Stimulated activated CD8-positive, alpha-beta memory T cell treated with anti-CD3 and anti-CD28 coated beads, Interleukin-15, amount 100 ng/mL, for 24 hours (primary cell): ENCODE measurements at regions not wholly inside any gene's neighbourhood (a gene's known extent, or its start where the extent isn't known, plus 50 kb on each side); places are given as distances from the start of the nearest gene placed in this dataset.
"Not testable (repeated sequence)": the region's sequence is repeated elsewhere in the genome, so short reads cannot be mapped to it uniquely, and the experiment has no call there.

Experiments used
- DNase-seq: peaks from one replicate; pipeline ENCODE4 v3.0.0-alpha.2; 2020; ENCODE audit warnings: low read depth

DNA sequence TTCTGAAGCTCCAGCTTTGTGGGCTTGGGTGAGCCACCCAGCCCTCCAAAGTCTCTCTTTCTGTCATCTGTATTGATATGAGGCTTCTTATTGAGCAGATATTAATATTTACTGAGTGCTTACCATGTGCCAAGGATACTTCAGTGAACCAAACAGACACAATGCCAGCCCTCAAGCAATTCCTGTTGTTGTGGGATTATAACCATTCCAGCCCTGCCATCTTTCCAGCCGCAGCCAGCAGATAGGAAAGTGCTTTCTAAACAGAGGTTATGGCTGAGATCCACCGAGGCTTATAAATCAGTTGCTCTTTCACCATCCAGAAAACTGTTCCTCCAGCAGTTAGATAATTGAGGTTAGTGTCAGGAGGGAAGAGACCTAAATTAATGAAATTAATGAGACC is 137.7 kb upstream of the ALDH1B1 start:
- no peak for DNase-seq

DNA sequence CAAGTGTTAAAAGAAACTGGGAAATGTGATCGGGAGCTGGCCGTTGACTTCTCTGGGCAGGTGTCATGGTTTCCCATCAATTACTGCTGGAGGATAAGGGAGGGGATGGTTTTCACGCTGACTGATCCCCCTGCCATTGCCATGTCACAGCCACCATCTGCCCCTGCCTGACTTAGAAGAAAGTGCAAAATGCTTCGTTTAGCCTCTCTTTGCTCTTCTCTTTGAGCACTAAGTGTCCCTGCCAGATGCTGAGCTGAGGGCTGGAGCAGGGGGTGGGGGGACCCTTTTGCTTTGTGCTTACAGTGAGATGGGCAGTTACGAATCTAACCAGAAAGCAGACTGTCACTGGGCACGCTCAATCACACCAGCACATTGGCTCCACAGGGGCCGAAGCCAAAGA is 138.4 kb upstream of the ALDH1B1 start:
- DNase-seq, result no peak

- no peak for DNase-seq
Observed at GRCh38 chr9:38253200-38253599, 139.3 kb upstream of the ALDH1B1 start.

DNA sequence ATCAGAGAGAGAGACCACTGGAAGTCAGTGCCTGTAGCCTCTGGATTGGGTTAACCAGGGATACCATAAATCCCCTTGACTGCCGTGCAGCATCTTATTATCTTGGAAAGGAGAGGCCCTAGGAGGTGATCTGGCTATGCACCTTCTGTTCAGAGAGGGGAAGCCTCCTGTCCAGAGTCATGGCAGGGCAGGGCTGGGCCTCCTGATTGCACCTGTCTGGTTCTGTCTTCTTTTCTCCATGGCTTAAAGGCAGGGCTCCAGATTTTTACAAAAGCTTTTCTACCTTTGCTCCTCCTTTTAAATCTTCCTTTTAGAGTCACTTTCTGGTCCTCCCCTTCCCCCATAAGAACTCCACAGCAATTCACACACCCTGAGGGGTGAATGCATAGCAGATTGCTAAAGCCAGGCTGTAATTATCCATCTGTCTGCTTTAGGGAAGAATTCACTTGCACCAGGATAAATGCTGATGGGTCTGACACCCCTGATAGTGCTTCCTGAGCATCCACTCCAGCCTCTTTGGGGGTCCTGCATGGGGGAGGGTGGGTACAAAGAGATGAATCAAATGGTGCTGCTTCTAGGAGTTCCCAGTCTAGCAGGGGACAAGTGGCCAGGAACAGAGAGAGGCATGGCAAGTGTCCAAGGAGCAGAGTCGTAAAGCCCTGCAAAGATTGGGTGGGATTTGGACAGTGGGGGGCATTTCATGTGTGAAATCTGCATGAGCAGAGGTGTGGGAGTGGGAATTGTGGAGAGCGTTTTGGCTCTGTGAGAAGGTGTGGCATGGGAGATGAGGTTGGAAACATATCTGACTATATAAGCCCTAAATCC is 141.3 kb upstream of the ALDH1B1 start:
- DNase-seq, result no peak

DNA sequence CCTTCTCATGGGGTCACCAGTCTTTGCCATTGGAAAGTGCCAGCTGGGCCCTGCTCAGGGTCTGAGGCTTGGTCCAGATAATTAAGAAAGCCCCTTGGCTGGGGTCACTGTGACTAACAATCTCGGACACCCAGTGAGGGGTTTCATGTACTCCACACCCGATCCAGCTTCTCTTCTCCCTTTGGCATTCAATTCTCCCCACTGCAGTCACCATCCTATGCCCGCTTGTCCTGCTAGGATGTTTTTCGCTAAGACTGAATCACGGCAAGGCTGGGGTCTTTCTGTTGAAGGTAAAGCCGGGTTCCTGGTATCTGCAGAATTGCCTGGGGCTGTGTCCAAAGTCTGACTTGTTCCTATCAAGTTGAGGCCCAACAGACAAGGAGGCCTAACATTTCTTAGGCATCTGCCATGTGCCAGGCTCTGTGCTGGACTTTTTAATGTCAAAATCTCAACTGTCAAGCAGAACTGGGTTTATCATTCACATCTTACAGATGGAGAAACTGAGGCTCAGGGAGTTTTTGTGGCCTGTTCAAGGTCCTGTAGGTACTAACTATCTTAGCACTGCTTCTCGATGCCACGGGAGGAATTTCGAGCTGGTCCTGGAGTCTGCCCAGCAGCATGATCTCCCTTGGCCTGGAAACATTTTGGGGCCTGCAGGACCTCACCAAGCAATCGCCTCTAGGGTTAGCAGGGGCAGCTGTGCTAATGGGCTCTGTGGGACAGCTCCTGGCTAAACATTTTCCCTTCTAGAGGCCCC is 142.0 kb upstream of the ALDH1B1 start:
- no peak for DNase-seq

DNA sequence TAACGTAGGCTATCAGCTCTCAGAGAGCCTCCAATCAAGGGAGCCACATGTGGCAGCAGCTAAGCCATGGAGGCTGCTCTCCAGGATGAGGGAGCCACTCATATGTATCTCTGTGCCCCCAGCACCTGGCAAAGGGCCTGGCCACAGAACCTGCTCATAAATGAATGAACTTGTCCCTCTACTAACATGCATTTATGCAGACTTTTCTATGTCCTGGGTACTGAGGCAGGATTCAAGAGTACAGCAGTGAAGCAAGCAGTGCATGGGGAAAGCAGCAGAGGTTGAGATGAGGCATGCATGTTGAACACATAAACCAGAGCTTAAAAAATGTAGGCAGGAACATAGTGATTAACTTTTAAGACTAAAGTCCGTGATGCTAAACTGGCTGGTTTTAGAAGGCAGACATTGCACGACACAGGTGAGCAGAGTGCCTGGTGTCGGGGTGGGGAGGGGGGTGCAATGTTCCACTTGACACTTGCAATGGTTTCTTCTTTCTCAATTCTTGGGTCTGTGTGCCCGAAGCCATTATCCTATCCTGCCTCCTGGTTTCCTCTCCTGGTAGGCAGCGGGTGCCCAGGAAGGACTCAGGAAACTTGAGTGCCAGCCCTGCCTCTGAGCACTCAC is 142.8 kb upstream of the ALDH1B1 start:
- no peak for DNase-seq

- no peak for DNase-seq
Observed at GRCh38 chr9:38249049-38249448, 143.5 kb upstream of the ALDH1B1 start.

DNA sequence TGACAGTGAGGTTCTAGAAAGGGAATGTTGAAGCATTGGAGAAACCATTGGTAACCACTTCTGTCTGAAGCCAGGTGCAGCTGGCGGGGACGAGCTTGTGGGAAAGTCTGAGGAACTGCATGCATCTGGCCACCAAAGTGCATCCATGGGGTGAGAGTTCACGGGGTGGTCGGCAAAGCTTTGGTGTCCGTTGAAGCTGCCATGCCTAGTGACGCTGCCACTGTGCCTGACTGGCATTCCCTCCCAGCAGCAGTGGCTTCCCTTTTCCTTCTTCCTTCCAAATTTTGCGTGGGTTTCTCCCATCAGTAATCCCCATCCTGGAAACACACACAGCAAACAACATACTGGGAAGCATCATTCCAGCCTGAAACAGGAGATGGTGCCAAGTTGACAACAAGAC is 145.7 kb upstream of the ALDH1B1 start:
- no peak for DNase-seq

DNA sequence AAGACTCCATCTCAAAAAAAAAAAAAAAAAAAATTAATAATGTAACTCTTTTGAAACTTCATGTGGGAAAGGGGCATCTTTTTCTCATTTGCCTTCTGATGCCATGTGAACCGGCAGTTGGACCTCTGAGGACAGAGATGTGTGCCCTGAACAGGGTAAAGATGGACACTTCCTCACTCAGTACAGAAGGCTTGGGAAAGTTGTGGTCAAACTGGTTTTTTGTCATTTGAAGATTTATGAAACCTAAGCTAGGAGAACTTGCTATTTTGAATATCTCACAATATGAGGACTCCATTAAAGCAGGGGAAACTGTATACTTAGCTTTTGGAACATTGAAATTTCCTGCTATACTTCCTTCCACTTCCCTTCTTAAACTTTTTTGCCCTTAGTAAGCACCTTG is 147.5 kb upstream of the ALDH1B1 start:
- no peak for DNase-seq

- DNase-seq, result no peak
Observed at GRCh38 chr9:38243993-38244392, 148.5 kb upstream of the ALDH1B1 start.

DNA sequence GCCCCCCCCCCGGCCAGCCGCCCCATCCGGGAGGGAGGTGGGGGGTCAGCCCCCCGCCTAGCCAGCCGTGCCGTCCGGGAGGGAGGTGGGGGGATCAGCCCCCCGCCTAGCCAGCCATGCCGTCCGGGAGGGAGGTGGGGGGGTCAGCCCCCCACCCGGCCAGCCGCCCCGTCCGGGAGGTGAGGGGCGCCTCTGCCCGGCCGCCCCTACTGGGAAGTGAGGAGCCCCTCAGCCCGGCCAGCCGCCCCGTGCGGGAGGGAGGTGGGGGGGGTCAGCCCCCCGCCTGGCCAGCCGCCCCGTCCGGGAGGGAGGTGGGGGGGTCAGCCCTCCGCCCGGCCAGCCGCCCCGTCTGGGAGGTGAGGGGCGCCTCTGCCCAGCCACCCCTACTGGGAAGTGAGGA is 150.4 kb upstream of the ALDH1B1 start:
- not testable (repeated sequence) for DNase-seq

DNA sequence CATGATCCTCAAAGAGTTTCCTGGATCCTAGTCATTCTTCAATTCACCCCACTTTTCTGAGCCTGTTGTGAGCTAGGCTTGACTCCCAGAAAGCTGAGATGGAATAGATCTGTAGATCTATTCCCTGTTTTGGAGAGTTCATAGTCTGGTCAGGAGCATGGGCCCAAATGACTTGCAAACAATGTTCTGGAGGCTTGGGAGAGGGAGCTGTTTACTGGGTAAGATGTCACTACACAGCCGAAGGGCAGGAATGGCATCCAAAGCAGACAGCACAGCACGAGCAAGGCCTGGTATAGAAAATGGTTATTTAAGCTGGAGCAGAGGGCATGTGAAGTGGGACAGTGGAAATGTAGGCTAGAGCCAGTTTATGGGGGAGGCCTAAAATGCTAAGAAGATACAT is 152.5 kb upstream of the ALDH1B1 start:
- DNase-seq, result no peak

DNA sequence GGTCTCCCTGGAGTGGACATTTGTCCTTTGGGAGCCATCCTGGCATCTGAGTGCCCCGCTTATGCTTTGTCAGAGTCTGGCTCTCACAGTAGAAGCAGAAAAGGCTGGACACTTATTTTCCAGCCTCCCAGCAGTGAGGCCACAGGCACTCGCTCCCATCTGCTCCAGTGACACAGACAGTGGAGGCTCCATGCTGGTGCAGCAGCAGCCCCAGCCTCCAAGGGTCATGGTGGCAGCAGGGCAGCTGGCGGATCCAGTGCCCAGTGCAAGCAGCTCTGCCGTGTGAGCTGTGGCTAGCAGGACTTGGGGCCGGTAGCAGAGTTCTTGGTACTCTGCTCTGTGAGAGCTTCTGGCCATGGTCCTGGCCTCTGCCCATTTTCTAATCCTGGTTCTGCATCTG is 157.3 kb upstream of the ALDH1B1 start:
- no peak for DNase-seq

GRCh38 chr9:38234479-38235170 is 157.9 kb upstream of the ALDH1B1 start:
- DNase-seq, result no peak

DNA sequence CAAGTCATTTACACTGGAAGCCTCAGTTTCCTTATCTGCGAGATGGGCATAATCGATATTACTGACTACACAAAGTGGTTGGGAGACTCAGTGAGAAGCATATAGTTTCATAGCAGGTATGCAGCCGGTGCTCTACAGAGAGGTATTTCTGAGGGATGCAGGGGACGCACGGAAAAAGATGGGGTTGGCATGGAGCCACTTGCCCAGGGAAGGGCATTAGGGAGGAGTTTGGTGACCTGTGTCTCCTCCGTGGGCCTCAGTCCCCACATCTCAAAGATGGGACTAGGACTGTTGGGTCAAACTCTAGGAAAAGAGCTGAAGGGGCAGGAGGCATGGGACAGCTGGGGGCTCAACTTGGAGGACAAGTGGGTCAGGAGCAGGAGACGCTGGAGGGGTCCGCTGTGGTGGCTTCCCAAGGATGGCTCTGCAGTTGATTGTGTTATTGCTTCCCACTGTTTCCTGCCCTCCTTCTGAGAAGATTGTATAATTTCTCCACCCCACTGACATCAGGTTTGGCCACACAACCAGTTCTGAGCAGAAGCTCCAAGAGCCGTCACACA is 158.6 kb upstream of the ALDH1B1 start:
- no peak for DNase-seq

- no peak for DNase-seq
Observed at GRCh38 chr9:38233343-38233742, 159.2 kb upstream of the ALDH1B1 start.

DNA sequence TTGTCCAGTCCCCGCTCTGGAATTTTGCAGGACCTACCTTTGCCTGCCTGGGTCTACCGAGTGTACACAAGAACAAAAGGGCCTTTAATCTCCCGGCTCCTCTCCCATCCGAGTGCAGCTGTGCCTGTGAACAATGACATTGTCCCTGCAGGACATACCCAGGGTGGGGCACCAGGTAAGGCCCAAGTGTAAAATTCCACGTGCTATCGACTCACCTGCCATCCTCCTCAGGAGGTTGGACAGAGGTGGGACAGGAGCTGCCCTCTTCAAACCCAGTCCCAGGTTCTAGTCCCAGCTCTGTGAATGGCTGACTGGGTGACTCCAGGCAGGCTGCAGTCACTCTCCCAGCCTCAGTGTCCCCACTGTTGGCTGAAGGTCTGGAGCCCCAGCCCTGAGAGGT is 159.6 kb upstream of the ALDH1B1 start:
- no peak for DNase-seq

DNA sequence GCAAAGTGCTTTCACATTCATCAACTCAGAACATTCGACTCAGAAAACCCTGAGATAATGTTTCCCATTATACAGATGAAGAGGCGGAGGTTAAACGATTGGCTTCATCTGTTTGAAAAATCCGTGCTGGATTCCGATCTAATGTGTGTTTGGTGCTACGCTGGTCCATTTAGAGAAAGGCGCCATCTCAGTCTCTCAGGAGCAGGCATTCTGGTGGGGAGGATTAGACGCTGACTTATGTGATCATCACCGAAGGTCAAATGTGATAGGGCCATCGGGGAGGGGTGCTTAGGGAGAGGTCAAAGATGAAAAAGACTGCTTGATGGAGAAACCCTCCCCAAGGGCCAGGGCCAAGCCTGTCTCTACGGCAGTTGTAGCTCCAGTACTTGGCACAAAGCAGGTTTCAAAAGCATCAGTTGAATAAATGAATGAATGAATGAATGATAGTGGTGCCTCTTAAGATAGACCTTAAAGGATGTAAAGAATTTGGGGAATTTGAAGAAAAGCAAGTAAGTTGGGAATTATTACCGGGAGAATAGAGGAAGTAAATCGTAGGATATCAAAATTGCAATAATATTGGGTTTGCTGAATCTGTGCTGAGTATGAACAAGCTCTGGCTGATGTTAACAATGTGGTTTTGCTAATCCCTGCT is 160.6 kb upstream of the SHB start:
- DNase-seq, result no peak

DNA sequence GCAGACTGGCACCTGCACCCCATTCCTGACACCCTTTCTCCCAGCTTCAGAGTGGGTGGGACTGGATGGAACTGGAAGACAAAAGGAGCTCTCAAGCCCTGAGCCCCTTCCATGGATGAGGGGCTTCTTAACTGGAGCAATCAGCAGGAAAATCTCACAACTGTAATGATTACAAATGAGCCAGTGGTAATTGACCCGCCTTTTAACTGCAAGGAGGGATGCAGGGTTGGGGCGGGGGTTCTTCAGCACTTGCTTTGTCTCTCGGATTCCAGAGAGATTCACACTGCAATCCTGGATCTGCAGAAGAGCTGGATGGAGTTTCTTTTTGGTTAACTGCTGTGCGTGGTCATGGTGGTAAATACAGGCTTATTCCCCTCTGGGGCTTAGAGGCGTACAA is 160.1 kb upstream of the SHB start:
- DNase-seq, result no peak

GRCh38 chr9:38228331-38229103 is 159.5 kb upstream of the SHB start:
- no peak for DNase-seq

- DNase-seq, result no peak
Observed at GRCh38 chr9:38227656-38228055, 158.6 kb upstream of the SHB start.
